ENCODE measurements at regions not wholly inside any gene's neighbourhood (a gene's known extent, or its start where the extent isn't known, plus 50 kb on each side); places are given as distances from the start of the nearest gene placed in this dataset.

DNA sequence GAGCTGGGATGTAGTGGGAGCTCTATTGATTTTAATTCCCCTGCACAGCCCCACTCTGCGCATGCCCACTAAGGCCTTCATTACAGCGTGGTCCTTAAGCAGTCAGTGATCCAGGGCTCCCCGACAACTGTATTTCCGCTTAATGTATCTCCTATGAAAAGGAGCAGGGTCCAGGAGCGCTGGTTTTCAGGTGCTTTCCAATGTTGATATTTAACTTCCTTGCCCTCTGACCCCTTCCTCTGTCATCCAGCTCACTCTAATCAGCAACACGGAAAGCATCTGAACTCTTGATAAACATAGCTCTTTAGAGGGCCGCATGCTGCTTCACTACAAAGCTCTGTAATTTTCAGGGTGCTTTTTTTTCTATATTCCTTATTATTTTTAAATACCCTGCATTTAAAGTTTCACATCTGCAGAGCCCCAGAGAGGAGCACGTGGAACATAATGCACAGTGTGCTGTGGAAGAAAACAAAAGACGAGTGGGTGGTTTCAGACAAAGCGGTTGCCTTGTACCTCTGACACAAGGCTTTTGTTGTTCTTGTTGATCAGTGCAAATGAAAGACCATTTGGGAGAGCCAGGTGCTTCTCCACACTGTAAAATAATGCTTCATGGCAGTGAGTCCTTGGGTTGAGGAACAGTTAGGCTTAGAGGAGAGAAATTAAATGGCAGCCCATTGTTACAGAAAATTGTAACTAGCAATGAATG, 465.9 kb upstream of the CELF2 start:
- TF ChIP-seq EZH2phosphoT487 (IDR thresholded peaks at IDR 0.05; ENCODE audit: borderline replicate concordance, low read length) = no peak
- TF ChIP-seq, protein P1, sequence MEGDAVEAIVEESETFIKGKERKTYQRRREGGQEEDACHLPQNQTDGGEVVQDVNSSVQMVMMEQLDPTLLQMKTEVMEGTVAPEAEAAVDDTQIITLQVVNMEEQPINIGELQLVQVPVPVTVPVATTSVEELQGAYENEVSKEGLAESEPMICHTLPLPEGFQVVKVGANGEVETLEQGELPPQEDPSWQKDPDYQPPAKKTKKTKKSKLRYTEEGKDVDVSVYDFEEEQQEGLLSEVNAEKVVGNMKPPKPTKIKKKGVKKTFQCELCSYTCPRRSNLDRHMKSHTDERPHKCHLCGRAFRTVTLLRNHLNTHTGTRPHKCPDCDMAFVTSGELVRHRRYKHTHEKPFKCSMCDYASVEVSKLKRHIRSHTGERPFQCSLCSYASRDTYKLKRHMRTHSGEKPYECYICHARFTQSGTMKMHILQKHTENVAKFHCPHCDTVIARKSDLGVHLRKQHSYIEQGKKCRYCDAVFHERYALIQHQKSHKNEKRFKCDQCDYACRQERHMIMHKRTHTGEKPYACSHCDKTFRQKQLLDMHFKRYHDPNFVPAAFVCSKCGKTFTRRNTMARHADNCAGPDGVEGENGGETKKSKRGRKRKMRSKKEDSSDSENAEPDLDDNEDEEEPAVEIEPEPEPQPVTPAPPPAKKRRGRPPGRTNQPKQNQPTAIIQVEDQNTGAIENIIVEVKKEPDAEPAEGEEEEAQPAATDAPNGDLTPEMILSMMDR (IDR thresholded peaks at IDR 0.05; ENCODE audit: low read depth, low read length, poor library complexity, severe bottlenecking) = no peak

Measured in DOHH2 (cell line).